Body of pancreas (tissue), 4 donors: ENCODE measurements at regions not wholly inside any gene's neighbourhood (a gene's known extent, or its start where the extent isn't known, plus 50 kb on each side); places are given as distances from the start of the nearest gene placed in this dataset.

Source experiments
- POLR2A ChIP-seq, 3 donors: fragments of 450-650 bp; IDR thresholded peaks; one replicate each; pipeline ENCODE4 v1.6.1; 2016; ENCODE audit warnings: antibody characterized with exemption in 3 of 3, mild to moderate bottlenecking in 2 of 3
- TF ChIP-seq, protein P1 (sequence below), 7 experiments: fragments of 450-650 bp in 4 of 7; fragments of 200-600 bp in 3 of 7; sonication (generic) in 3 of 7; IDR thresholded peaks; one replicate each; pipeline ENCODE4 v1.5.1; 2016 to 2019; ENCODE audit warnings: antibody characterized with exemption in 7 of 7

DNA sequence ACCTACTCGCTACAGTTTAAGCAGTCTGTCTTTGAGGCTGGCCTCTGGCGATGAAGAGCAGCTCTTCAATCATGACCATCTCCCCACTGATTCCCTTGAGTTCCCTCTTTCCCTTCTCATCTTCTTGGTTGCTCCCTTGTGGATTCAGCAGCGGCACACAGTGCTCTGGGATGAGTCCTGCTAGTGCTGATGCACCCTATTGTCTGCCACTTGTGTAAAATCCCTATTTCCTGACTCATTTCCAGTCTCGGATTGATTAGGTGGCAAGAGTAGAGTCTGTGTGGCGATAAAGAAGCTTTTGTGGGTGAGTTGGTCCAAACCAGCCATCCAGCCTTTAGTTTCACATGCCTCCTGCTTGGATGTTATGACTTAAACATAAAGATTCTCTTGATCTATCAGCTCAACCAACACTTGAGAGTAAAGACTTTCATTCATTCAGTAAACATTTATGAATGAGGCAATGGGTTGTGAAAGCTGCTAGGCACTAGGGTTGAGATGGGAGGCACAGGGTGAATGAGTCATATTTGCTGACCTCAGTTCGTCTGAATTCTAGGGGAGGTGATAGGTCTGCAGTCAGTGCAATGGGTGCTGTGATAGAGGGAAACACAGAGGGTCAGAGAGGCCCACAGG lies 219.4 kb upstream of the RAG2 start:
- TF ChIP-seq, protein P1, sequence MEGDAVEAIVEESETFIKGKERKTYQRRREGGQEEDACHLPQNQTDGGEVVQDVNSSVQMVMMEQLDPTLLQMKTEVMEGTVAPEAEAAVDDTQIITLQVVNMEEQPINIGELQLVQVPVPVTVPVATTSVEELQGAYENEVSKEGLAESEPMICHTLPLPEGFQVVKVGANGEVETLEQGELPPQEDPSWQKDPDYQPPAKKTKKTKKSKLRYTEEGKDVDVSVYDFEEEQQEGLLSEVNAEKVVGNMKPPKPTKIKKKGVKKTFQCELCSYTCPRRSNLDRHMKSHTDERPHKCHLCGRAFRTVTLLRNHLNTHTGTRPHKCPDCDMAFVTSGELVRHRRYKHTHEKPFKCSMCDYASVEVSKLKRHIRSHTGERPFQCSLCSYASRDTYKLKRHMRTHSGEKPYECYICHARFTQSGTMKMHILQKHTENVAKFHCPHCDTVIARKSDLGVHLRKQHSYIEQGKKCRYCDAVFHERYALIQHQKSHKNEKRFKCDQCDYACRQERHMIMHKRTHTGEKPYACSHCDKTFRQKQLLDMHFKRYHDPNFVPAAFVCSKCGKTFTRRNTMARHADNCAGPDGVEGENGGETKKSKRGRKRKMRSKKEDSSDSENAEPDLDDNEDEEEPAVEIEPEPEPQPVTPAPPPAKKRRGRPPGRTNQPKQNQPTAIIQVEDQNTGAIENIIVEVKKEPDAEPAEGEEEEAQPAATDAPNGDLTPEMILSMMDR (IDR thresholded peaks at IDR 0.05) = no peak
- TF ChIP-seq POLR2A (IDR thresholded peaks at IDR 0.05) = no peak
